Vagina (tissue), 2 donors: ENCODE measurements at regions not wholly inside any gene's neighbourhood (a gene's known extent, or its start where the extent isn't known, plus 50 kb on each side); places are given as distances from the start of the nearest gene placed in this dataset.
"Not testable (repeated sequence)": the region's sequence is repeated elsewhere in the genome, so short reads cannot be mapped to it uniquely, and the experiment has no call there.

ENCODE experiments used
- CTCF ChIP-seq, 3 experiments: fragments of 450-650 bp in 2 of 3; fragments of 200-600 bp in 1 of 3; sonication (generic) in 1 of 3; IDR thresholded peaks; one replicate each; pipeline ENCODE4 v1.5.1; 2017 to 2019; ENCODE audit warnings: antibody characterized with exemption in 3 of 3, mild to moderate bottlenecking in 2 of 3, moderate library complexity in 2 of 3
- POLR2A ChIP-seq, 2 donors: fragments of 450-650 bp; IDR thresholded peaks; one replicate each; pipeline ENCODE4 v1.6.1; 2017; ENCODE audit warnings: antibody characterized with exemption in 2 of 2, mild to moderate bottlenecking in 2 of 2, moderate library complexity in 2 of 2
- POLR2AphosphoS5 ChIP-seq, 2 donors: sonication (generic); formaldehyde crosslinking; IDR thresholded peaks; one replicate each; pipeline ENCODE4 v1.9.0; 2017; ENCODE audit warnings: antibody characterized with exemption in 2 of 2, mild to moderate bottlenecking in 2 of 2, low read depth in 1 of 2; ENCODE audit not compliant: insufficient read depth in 1 of 2

GRCh38 chr5:86292811-86293210, 324.9 kb upstream of the COX7C start:
- TF ChIP-seq POLR2A (IDR thresholded peaks at IDR 0.05); CTCF (IDR thresholded peaks at IDR 0.05); POLR2AphosphoS5 (IDR thresholded peaks at IDR 0.05; ENCODE audit: insufficient read depth in 1 of 2, low read depth in 1 of 2): not testable (repeated sequence)
